GM18873 (cell line): ENCODE measurements at regions not wholly inside any gene's neighbourhood (a gene's known extent, or its start where the extent isn't known, plus 50 kb on each side); places are given as distances from the start of the nearest gene placed in this dataset.
"Not testable (repeated sequence)": the region's sequence is repeated elsewhere in the genome, so short reads cannot be mapped to it uniquely, and the experiment has no call there.

Experiments
- ATAC-seq: cut with Tn5 transposase; IDR thresholded peaks from one replicate; pipeline ENCODE4 v1.9.1; 2021; ENCODE audit warnings: mild to moderate bottlenecking, moderate library complexity, moderate number of reproducible peaks; ENCODE audit not compliant: unreplicated experiment, low FRiP score

DNA sequence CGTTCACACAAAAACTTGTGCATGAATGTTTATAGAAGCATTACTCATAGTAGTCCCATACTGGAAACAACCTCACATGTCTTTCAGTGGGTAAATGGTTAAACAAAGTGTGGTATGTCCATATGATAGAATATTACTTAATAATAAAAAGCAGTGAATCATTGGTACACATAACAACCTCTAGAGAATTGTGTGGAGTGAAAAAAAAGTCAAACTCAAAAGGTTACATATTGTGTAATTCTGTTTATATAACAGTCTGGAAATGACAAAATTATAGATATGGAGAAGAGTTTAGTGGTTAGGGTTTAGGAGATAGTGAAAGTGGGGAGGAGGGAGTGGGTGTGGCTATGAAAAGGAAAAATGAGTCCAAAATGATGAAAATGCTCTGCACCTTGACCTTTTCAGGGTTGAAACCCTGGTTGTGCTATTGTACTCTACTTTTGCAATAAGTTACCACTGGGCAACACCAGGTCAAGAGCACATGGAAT is 243.4 kb upstream of the DDI1 start:
- no peak for ATAC-seq

DNA sequence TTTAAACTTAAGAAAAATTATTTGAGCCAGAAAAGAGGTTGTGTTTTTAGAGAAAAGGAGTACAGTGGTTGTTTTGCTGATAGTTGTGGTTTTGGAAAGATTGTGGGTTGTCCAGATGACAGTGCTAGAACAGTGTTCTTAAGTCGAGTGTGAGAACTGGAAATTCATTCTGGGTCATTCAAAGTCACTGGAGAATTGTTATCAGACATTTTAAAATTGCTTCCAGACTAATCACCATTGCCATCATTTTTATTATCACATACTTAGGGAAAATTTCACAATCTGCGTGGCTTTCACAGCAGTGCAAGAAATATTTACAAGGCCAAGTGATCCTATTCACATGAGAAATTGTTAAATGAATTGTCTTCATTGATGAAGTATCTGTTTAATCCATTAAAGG is 242.2 kb upstream of the DDI1 start:
- no peak for ATAC-seq

DNA sequence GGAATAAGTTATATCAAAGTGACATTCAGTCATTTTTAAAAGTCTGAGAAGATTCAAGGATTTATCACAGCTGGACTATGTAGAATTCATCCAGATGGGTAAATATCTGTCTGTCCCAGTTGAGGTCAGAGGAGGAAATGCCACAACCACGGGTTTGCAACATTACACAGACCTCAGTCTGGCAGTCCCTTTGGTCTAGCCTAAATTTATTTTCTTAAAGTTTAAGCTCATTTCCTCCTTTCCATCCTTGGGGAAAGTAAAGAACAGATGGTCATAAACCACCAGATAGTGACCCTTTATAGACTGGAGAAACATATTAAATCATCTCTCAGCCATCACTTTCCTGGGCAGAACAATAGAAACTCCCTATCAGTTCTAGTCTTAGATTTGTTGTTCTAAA is 238.4 kb upstream of the DDI1 start:
- ATAC-seq, result no peak

DNA sequence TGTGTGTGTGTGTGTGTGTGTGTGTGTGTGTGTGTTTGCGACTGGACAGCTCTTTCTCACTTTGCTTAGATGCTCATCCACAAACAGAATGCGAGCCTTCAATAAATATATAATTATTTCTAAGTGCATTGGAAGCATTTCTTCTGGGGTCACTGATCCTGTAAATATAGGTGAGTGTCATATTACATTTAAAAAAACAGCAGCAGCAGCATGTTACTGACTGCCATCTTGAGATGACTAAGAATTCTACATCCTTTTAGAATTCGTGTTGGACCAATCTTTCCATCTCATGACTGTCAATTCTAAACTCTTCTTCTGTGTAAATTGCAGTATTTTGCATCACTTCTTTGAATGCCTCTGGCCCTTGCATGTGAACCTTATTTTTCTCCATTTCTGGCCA is 238.0 kb upstream of the DDI1 start:
- ATAC-seq, result no peak

DNA sequence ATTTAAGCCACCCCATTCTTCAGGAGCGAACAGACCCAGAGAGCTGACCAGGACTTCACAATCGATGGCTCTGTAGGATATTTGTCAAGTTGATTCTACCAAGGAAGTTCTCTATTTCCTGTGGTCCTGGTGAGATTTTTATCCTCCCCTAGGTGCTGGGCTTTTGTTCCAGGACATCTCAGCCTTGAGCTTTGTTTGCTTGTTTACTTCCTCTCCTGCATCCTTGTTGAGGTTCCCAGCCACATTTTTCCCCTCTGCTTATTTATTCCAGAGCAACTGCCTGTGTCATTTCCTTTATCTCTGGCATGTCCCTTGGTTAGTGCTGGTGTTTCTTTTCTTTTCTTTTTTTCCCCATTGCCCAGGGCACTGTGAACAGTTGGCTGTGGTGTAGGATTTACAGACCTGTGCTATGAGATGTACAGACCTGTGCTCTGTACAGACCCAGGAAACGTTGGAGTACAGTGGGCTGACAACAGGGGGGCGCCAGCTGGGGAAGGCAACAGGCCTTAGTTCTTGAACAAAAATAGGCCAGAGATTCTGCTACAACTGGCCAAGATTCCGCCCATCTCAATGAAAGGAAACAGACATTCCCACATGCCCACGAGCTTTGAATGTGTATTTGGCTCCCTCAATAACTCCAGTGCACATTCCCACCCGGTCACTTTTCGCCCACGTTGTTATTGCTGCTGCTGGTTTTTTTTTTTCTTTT is 235.9 kb upstream of the DDI1 start:
- no peak for ATAC-seq

DNA sequence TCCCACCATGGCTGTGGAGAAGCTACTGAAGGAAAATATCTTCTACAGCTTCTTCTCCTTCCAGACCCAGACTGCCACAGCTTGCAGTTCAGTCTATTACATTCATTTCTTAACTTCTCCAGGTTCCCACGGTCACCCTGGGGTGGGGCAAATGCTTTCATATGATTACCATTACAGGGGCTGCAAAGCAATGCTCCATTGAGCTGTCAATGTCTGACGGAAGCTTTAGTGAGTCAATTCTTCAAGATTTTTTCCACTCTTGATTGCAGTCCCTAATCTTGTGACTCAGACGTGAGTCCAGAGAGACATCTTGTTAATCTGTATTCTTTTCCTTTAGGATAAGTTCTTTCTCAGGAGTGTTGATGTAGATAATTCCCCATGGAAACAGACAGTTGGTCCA is 233.4 kb upstream of the DDI1 start:
- no peak for ATAC-seq

DNA sequence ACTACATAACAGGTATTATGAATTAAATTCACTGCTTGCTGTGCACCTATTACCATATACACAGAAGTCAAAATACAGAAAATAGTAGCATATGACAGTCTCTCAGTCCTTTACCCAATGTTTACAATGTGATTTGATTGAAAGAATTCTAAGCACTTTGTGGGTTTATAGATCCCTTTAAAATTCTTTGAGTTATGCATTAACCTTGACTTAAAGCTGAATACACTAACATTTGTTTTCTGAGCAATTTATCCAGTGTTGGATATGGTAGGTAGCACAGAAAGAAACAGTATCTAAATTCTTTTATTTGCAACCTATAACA is 230.8 kb upstream of the DDI1 start:
- no peak for ATAC-seq

DNA sequence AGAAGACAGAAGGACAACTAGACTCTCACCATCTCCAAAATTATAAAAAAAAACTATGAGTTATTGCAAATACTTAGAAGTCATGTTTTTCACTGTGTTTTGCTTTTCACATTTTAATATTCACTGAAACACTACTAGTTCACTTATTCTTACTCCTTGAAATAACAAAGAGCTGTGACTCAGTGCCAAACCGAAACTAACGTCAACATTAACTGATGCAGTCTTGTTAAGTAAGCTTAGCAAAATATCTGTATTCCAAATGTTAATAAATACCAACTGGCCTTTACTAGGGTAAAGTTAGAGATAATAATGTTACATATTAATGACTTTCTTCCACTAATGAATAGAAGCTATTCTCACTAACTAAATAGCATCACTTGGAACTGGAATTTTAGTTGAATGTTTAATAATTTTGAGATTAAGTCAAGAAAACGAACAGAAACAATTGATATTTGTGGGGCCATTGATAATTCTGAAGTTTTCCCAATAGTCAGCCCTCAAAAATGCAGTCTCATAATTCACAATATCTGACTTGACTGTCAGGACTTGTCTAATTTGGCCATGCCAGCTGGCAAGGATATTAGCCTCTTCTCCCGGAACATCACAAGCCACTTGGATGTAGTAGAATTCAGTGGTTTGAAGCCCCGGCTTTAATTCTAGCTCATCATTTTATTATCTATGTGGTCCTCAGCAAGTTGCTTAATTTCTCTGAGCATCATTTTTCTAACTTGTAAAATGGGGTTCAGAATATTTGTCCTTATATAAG is 230.1 kb upstream of the DDI1 start:
- ATAC-seq, result peak; percentile 74

DNA sequence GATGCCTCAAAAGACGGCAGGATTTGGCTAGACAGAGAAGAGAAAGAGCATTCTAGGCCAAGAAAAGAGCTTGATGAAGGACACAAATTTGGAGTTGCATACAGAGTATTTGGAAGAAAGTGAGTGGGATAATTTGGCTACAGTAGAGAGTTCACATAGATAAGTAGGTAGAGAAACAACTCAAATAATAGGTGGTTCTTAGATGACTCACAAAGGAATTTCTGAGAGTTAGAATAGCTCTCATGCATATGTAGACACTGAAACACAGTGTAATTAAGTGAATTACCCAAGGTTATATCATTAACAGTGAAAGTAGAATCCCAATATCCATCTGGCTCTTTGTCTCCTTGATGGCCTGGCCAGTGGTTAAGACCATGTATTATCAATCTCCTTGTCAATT is 228.6 kb upstream of the DDI1 start:
- no peak for ATAC-seq

DNA sequence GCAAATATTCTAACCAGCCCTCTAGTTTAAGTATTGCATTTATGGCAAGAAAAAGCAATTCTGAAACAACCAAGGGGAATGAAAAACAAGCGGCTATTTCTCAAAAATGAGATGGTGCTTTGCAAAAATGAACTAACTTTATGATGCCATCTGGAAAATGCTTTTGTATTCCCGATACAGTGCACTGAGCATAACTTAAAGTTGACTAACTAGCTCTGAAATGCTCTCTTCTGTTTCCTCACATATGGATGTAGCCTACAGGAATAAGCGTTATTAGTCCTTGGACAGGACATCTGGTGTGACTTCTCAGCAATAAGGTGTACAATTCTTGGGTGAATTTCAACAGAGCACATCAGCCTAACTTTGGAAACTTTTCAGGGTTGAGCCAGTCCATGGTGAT is 228.2 kb upstream of the DDI1 start:
- no peak for ATAC-seq

DNA sequence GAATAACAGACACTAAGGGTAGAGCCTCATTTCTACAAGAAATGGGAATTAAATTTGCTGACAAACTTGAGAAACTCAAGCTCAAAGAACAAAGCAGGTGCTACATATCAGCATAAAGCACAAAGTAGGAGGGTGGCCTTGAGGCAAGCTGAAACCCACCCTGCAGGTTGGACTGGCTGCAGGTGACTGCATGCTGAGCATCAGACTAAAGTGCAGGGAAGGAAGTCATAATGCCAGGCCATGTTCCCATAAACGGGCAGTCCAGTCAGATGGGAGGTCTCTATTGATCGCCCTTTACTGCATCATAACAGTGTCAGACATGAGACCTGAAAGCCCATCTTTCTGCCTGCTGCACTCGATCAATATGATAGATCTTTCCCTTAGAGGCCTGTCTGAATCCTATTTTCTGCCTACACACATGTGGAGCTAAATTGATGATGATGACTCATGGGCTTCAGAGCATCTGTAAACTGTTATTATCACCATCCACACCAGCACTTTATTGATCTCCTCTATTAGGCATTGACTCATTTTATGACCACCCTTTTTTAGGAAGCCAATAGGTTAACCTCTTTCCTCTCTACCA is 224.5 kb upstream of the DDI1 start:
- no peak for ATAC-seq

DNA sequence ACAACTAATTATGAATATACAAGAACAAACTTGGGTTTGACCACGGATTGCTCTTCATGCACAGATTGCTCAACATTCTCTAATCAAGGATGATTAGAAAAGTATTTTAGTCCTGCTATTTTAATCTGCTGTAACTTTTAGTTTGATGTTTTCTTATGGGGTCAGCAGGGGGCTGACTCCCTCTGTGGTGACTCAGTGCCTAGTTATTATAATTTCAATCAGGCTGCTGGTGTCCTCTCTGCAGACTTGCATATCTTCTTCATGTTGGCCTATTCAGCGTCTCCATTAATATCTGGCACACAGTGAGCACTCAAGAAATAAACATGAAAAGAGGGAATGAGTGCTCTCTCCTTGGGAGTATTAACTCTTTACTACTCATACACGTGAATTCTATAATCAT is 223.8 kb upstream of the DDI1 start:
- no peak for ATAC-seq

DNA sequence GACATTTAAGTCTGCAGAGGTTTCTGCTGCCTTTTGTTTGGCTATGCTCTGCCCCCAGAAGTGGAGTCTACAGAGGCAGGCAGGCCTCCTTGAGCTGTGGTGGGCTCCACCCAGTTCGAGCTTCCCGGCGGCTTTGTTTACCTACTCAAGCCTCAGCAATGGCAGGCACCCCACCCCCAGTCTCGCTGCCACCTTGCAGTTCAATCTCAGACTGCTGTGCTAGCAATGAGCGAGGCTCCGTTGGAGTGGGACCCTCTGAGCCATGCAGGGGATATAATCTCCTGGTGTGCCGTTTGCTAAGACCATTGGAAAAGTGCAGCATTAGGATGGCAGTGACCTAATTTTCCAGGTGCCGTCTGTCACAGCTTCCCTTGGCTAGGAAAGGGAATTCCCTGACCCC is 216.1 kb upstream of the DDI1 start:
- ATAC-seq, result not testable (repeated sequence)

DNA sequence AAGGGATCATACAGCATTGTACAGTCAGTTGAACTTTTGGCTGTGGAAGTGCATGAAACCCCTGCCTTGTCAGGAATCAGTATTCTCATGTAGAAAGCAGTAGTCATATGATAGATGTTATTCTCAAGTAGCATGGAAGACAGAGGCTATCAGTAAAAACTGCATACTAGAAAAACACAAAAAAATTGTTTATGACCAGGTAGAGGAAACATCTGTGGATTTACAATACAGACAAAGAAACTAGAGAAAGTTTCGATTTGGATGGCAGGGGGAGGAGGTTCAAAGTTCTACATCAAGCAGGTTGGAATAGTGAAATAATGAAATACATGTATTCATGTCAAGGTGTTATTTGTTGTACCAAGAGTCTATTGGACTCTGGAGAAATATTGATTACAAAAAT is 212.3 kb upstream of the DDI1 start:
- ATAC-seq, result no peak

DNA sequence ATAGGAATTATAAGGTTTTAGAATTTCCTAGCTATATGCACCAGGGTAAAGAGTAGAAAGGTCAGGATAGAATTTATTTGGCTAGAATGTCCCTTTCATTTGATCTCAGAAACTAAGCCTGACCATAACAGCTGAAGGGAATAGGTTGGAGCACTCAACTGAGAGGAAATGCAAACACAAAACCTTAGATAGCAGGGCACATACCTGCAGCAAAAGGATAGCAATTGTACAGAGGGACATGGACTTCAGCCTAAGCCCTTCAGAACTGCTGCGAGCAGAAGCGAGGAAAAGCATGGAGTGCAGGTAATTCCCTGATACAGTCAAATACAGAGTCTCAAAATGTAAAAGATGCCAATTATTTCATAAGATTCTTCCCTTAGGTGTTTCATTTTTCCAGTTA is 211.0 kb upstream of the DDI1 start:
- no peak for ATAC-seq

DNA sequence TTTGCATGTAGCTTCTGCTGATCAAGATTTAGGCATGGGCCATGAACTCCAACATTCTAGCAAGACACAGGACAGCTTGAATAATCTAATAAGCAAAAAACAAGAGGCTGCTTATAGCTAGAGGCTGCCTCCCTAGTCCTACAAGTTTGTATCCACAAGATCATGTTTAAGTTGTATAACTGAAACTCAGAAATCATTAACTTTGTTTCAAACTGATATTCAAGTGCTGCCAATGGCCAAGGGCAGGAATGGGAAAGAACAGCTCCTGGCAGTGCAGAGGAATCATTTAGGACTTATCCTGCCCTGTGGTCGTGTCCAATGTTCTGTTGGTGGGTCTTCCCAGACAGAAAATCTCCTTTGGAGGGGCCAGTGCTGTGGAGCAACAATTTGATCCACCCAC is 209.6 kb upstream of the DDI1 start:
- ATAC-seq, result no peak

DNA sequence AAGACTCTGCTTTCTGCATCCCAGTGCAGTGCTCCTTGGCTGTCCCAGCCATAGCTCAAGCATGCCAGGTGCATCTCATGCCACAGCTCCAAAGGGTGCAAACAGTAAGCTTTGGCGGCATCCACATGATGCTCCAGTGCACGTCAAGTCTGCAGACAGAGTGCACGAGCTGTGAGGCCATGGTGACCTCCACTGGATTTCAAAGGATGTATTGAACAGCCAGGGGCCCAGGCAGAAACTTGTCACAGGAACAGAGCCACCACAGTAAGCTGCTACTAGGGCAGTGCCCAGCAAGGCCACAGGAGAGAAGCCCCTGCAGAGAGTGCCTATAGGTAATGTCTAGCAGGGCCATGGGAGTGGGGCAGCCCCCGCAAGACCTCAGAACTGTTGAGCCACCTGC is 206.8 kb upstream of the DDI1 start:
- ATAC-seq, result no peak

DNA sequence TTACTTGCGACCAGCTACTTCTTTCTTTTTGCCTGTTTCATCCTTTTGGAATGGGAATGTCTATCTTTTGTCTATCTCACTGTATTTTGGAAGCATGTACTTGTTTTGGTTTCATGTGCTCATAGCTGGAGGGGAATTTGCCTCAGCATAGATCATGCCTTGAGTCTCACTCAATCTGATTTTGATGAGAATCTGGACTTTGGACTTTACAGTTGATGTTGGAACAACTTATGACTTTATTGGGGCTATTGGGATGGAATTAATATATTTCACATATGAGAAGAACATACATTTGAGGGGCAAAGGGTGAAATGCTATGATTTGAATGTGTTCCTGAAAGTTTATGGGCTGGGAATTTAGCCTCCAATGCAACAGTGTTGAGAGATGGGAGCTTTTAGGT is 206.2 kb upstream of the DDI1 start:
- ATAC-seq, result no peak

DNA sequence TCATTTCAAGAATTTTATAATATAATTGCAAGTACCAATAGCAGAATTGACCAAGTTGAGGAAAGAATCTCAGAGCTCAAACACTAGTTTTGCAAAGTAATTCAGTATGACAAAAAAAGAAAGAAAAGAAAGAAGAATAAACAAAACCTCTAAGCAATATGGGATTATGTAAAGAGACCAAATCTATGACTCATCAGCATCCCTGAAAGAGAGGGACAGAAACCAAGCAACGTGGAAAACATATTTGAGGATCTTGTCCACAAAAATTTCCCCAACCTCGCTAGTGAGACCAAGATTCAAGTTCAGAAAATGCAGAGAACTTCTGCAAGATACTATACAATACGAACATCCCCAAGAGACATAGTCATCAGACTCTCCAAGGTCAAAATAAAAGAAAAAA is 203.7 kb upstream of the DDI1 start:
- ATAC-seq, result no peak

DNA sequence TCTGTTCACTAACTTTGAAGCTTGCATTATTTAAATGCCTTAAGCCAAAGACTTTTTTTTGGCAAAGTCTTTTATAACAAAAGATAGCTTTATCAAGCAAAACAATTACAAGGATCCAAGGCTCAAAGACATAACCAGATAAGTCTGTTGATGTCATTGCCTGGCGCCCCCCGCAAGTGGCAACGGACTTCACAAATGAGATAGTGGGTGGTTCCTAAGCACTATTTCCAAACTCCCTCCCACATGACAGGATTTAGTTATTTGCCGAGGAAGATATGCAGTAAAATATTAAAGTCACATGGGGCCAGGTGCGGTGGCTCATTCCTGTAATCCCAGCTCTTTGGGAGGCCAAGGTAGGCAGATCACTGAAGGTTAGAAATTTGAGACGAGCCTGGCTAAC is 194.2 kb upstream of the DDI1 start:
- ATAC-seq, result no peak

DNA sequence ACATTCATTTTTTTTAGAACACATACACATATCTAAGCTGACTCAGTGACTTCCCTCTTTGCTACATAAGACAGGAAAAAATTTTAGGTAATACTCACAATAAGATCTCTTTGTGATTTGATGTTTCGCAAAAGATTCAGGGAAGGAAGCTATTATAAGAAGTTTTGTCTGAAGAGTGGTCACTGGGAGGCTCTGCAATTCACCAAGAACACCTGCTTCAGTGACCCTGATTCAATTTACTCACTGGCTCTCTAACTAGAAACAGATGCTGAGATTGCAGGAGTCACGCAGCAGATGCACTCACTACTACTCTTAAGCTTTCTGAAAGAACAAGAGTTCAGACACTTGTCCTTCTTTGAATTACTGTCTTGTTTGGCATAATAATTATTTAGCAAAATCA is 193.6 kb upstream of the DDI1 start:
- no peak for ATAC-seq
